ENCODE measurements at regions not wholly inside any gene's neighbourhood (a gene's known extent, or its start where the extent isn't known, plus 50 kb on each side); places are given as distances from the start of the nearest gene placed in this dataset.
"Not testable (repeated sequence)": the region's sequence is repeated elsewhere in the genome, so short reads cannot be mapped to it uniquely, and the experiment has no call there.

GRCh38 chr7:56219017-56219416 lies 102.8 kb upstream of the NUPR2 start:
- no peak for DNase-seq

- no peak for DNase-seq
Observed at GRCh38 chr7:56218510-56218909, 102.3 kb upstream of the NUPR2 start.

GRCh38 chr7:56213574-56213973 lies 97.4 kb upstream of the NUPR2 start:
- no peak for DNase-seq

- DNase-seq: no peak
Observed at GRCh38 chr7:56206420-56206819, 90.2 kb upstream of the NUPR2 start.

- DNase-seq: no peak
Observed at GRCh38 chr7:56199639-56200038, 83.4 kb upstream of the NUPR2 start.

GRCh38 chr7:56196195-56196594 lies 80.0 kb upstream of the NUPR2 start:
- not testable (repeated sequence) for DNase-seq

GRCh38 chr7:56188823-56189346 lies 72.7 kb upstream of the NUPR2 start:
- DNase-seq: no peak

- no peak for DNase-seq
Observed at GRCh38 chr7:56188376-56188775, 72.2 kb upstream of the NUPR2 start.

GRCh38 chr7:56181010-56181409 lies 64.8 kb upstream of the NUPR2 start:
- DNase-seq: no peak

GRCh38 chr7:56175771-56176170 lies 59.6 kb upstream of the NUPR2 start:
- no peak for DNase-seq

GRCh38 chr7:56174875-56175760 lies 58.9 kb upstream of the NUPR2 start:
- DNase-seq: no peak

GRCh38 chr7:56174346-56174874 lies 58.2 kb upstream of the NUPR2 start:
- DNase-seq: no peak
